Vagina (tissue), 2 donors: ENCODE measurements at regions not wholly inside any gene's neighbourhood (a gene's known extent, or its start where the extent isn't known, plus 50 kb on each side); places are given as distances from the start of the nearest gene placed in this dataset.
"Not testable (repeated sequence)": the region's sequence is repeated elsewhere in the genome, so short reads cannot be mapped to it uniquely, and the experiment has no call there.

Experiments
- POLR2A ChIP-seq, 2 donors: fragments of 450-650 bp; IDR thresholded peaks; one replicate each; pipeline ENCODE4 v1.6.1; 2017; ENCODE audit warnings: antibody characterized with exemption in 2 of 2, mild to moderate bottlenecking in 2 of 2, moderate library complexity in 2 of 2
- TF ChIP-seq, protein P1 (sequence below), 3 experiments: fragments of 450-650 bp in 2 of 3; fragments of 200-600 bp in 1 of 3; sonication (generic) in 1 of 3; IDR thresholded peaks; one replicate each; pipeline ENCODE4 v1.5.1; 2017 to 2019; ENCODE audit warnings: antibody characterized with exemption in 3 of 3, mild to moderate bottlenecking in 2 of 3, moderate library complexity in 2 of 3

DNA sequence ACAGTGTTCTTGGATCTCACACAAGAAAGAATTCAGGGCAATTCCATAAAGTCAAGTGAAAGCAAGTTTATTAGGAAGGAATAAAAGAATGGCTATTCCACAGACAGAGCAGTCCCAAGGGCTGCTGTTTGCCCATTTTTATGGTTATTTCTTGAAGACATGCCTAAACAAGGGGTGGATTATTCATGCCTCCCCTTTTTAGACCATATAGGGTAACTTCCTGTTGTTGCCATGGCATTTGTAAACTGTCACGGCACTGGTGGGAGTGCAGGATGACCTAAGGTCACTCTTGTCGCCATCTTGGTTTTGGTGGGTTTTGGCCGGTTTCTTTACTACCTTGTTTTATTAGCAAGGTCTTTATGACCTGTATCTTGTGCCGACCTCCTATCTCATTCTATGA, 219.6 kb downstream of the RAB11FIP4 start:
- not testable (repeated sequence) for TF ChIP-seq POLR2A (IDR thresholded peaks at IDR 0.05)
- TF ChIP-seq, protein P1, sequence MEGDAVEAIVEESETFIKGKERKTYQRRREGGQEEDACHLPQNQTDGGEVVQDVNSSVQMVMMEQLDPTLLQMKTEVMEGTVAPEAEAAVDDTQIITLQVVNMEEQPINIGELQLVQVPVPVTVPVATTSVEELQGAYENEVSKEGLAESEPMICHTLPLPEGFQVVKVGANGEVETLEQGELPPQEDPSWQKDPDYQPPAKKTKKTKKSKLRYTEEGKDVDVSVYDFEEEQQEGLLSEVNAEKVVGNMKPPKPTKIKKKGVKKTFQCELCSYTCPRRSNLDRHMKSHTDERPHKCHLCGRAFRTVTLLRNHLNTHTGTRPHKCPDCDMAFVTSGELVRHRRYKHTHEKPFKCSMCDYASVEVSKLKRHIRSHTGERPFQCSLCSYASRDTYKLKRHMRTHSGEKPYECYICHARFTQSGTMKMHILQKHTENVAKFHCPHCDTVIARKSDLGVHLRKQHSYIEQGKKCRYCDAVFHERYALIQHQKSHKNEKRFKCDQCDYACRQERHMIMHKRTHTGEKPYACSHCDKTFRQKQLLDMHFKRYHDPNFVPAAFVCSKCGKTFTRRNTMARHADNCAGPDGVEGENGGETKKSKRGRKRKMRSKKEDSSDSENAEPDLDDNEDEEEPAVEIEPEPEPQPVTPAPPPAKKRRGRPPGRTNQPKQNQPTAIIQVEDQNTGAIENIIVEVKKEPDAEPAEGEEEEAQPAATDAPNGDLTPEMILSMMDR (IDR thresholded peaks at IDR 0.05): not testable (repeated sequence)
